HG02588 (cell line): ENCODE measurements at regions not wholly inside any gene's neighbourhood (a gene's known extent, or its start where the extent isn't known, plus 50 kb on each side); places are given as distances from the start of the nearest gene placed in this dataset.

Experiments
- ATAC-seq: cut with Tn5 transposase; IDR thresholded peaks from one replicate; pipeline ENCODE4 v1.9.1; 2021; ENCODE audit warnings: mild to moderate bottlenecking, moderate library complexity; ENCODE audit not compliant: unreplicated experiment

GRCh38 chr4:176970853-176971252, 178.1 kb upstream of the VEGFC start:
- ATAC-seq, result no peak

- ATAC-seq, result no peak
Measured at GRCh38 chr4:176971576-176972115, 178.9 kb upstream of the VEGFC start.

DNA sequence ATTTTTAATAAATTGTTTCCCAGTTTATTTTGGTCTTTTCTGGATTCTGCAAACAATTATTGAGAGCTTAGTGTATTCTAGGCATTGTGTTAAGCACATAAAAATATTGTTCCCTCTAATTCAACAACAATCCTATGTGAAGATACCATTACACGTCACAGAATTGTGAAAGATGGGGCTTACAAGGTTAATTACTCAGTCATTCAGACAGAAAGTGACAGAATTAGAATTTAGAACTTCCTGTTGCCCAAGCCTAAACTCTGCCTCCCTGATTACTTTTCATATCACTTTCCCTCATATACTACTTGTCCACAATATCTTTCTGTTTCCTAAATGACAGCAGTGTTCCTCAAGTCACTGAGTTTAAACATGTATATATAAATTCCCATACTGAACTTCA, 186.7 kb upstream of the VEGFC start:
- ATAC-seq, result no peak

DNA sequence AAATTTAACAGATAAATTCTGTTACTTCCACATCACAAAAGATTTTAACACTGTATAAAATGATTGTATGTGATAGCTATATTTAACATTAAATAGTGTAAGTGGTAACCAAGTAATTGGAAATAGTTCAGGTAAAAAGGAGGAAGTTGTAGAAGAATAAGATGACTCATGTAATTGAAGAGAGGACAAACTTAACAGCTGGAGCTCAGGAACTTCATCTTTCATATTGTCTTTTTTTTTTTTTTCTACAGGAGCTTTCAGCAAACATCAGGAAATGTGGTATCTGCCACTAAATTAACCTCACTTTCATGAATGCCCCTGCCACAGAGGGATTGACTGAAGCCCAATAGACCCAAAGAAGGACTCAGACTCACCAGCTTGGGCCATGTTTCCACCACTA, 188.4 kb upstream of the VEGFC start:
- ATAC-seq, result no peak

GRCh38 chr4:176981551-176981950, 188.8 kb upstream of the VEGFC start:
- no peak for ATAC-seq

GRCh38 chr4:176988226-176988625, 195.5 kb upstream of the VEGFC start:
- ATAC-seq, result no peak

GRCh38 chr4:176989186-176989585, 196.5 kb upstream of the VEGFC start:
- ATAC-seq, result no peak

GRCh38 chr4:176999935-177000543, 207.3 kb upstream of the VEGFC start:
- no peak for ATAC-seq

DNA sequence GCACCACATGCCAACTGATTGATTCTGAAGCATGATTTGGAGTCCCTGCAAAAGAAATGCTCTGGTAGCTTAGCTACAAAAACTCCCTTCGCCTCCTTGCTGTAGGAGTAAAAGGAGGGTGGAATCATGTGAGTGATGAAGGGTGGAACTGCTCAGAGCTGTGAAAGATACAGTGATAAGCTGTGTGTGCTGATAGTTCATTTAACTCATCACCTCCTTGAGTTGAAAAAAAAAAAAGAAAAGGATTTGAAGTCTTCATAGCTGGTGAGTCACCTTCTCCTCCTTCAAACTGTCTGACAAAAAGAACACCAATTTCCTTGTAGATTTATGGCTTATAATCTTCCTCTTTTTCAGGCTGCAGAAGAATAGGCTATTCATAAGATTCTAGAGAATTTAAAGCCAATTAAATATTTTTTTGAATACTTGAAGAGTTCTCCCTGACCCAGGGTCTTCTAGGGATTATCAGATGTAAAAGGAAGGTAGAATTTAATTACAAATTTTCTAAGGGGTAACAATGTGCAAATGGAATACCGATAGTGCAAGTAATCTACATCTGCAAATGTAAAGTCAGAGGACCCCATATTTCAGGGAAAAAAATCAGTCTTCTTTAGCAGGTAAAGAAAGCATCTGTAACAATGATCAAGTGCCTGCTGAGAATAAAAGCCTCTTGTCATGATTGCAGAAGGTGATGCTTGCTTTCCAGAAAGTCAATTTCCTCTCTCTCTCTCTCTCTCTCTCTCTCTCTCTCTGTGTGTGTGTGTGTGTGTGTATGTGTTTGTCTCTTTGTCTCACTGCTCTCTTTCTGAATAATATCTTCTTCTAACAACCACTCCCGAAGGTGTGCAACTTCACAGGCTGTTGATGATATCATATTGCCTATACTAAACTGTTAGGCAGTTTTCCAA, 208.8 kb upstream of the VEGFC start:
- ATAC-seq, result no peak

DNA sequence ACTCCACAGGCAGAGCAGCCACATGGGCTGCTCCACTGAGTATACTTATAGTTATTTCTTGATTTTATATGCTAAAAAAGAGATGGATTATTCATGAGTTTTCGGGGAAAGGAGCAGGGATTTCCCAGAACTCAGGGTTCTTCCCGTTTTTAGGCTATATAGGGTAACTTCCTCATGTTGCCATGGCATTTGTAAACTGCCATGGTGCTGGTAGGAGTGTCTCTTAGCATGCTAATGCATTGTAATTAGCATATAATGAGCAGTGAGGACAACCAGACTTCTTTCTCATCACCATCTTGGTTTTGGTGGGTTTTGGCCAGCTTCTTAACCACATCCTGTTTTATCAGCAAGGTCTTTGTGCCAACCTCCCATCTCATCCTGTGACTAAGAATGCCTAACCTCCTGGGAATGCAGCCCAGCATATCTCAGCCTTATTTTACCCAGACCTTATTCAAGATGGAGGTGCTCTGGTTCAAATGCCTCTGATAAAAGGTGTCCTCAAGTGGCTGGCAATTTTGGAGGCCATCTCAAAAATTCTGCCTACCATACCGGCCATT, 213.0 kb upstream of the VEGFC start:
- ATAC-seq, result no peak

DNA sequence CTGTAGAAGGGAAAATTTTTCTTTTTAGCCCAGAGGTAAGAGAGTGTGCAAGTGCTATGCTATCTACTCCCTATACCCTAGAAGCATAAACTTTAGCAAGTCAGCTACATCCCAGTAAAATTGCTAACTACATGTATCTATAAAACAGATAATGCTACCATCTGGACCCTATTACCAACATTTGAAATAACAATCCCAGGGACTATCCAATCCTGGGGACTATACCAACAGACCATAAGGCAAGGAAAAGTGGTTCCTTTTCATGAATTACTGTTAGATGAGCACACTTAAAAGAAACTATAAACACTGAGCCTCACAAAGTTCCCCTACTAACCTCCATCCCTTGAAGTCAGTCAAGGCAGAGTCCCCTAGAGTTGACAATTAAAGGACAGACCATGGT, 213.6 kb upstream of the VEGFC start:
- ATAC-seq, result no peak

- no peak for ATAC-seq
Measured at GRCh38 chr4:177008071-177008835, 215.5 kb upstream of the VEGFC start.

GRCh38 chr4:177008836-177009501, 216.2 kb upstream of the VEGFC start:
- no peak for ATAC-seq

DNA sequence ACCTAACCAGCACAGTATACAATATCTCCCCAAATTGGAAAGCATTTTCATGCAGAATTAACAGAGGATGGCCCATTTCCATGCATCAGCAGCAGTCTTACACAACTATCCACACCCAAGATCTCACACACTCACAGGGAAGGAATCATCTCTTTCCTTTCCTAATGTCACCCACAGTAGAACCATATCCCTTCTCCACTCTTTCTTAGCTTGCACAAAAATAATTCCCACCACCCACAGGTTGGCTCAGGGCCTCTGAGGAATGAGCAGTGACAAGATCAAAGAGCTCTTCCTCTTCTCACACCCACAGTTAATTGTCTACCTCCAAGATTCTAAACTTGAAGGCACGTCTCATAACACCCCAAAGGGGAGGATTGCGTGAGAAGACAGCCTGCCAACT, 217.7 kb upstream of the VEGFC start:
- no peak for ATAC-seq

- no peak for ATAC-seq
Measured at GRCh38 chr4:177012918-177013545, 220.3 kb upstream of the VEGFC start.

DNA sequence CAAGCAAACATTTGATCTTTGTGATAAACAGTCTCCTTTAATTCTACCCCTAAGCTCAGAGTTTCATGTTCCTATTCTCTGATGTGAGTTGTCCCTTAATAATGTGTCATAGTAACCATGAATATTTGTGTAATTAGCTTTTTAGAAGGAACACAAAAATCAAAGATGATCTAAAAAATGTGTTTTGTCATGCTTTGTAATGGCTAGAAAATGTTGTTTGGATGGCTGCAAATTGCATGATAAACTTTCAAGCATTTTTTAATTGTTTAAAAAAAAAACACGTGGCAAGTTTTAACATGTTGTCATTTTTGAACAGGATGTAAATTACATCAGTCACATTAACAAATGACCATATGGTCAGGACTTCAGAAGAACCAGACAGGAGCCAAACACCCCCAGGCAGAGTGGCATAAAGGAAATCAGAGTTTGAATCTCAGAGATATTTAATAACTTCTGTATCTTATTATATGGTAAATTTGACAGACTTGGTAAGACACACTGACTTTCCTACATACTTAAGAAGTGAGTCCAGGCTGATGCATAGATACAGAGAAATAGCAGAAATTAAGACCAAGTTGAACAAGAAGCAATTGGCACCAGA, 223.9 kb upstream of the VEGFC start:
- ATAC-seq, result no peak

DNA sequence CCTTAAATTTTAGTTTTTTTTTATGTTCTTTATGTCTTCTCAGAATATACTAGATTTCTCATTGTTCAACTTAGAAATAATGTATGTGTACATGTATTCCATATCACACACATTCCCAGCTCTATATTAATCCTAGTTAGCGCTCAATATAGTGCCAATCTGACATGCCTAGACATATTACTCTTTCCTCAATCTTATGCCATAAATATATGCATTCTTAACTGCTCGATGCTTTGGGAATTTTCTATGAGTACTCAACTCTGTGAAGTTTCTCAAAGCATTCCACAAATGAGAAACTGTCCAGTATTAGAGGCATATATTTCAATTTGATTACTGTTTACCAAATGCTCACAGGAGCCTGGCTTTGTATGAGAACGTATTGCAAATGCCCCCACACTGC, 231.2 kb upstream of the VEGFC start:
- no peak for ATAC-seq

- ATAC-seq, result no peak
Measured at GRCh38 chr4:177032341-177032740, 239.6 kb upstream of the VEGFC start.

DNA sequence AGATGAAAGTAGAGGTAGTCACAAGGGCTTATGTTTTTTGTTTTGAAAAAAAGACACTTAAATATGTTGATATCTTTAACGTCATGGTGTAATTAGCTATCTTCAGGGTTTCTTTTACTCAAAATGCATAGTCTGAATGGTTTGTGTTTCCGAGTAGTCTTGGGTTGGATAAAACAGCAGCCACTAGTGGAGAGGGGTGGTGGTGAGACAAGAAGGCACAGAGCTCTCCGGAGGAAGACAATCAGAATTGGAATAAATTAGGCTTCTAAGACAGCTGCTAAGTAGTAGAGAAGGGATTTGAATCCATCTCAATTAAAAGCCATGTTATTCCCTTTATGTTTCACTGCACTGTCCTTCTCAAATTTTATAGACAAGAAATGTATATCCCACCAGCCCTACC, 240.4 kb upstream of the VEGFC start:
- ATAC-seq, result no peak

- no peak for ATAC-seq
Measured at GRCh38 chr4:177033632-177034031, 240.9 kb upstream of the VEGFC start.
